Cerebellar cortex (tissue), 1 donor: ENCODE measurements at regions not wholly inside any gene's neighbourhood (a gene's known extent, or its start where the extent isn't known, plus 50 kb on each side); places are given as distances from the start of the nearest gene placed in this dataset.

Experiments used
- DNase-seq: peaks from one replicate; pipeline ENCODE4 v3.0.0-alpha.2; 2015; ENCODE audit warnings: low spot score

DNA sequence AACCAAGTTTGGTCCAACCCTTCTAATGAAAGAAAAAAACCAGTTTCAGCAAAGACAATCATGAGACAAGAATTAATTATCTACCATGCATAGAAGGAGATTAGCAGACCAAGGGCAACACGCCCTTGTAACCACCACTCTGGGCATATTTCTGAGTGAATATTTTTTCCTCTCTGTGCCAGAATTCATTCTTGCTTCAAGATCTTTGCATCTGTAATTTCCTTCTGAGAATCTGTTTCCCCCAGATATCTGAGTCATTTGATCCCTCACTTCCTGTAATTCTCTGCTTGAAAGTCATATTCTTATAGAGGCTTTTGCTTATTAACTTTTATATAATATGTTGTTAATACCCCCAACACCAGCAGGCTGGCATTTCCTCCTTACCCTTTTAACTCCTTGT lies 243.7 kb downstream of the SLC16A7 start:
- DNase-seq = no peak

GRCh38 chr12:59843260-59843843 lies 247.5 kb downstream of the SLC16A7 start:
- no peak for DNase-seq

DNA sequence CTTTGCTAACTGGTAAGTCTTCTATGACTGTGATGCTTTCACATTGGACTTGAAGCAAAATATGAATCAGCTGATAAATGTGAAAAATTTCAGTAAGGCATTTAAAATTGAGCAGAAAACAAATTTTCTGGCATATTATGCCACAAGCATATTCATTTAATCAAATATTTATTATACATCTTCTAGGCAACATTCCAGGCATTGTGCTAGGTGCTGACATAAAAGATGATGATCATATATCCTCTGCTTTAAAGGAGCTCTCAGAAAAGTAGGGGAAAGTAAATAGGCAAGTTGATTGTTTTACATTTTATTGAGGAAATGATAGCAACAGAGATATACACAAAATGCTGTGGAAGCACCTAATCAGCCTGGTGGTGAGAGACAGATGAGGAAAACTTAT lies 248.9 kb downstream of the SLC16A7 start:
- no peak for DNase-seq

GRCh38 chr12:59845293-59845692 lies 249.5 kb downstream of the SLC16A7 start:
- no peak for DNase-seq

DNA sequence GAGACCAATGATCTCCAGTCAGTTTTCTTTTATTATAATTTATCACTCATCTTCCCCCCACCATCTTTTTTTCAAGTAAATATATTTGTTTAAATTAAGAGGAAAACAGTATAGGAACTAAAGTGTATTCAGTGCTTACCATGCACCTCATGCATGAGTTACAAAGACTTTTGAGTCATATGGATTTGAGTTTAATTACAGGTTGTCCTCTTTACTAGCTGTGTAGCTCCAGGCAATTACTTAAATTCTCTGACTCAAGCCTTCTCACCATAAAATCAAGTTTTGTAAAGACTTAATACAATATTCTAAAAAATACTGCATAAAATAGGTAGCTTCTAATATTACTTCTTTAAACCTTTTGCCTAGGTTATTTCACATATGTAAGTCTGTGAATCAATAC lies 251.3 kb downstream of the SLC16A7 start:
- no peak for DNase-seq

- DNase-seq = no peak
Observed at GRCh38 chr12:59850268-59850667, 254.4 kb downstream of the SLC16A7 start.

GRCh38 chr12:59858508-59859170 lies 262.8 kb downstream of the SLC16A7 start:
- no peak for DNase-seq

DNA sequence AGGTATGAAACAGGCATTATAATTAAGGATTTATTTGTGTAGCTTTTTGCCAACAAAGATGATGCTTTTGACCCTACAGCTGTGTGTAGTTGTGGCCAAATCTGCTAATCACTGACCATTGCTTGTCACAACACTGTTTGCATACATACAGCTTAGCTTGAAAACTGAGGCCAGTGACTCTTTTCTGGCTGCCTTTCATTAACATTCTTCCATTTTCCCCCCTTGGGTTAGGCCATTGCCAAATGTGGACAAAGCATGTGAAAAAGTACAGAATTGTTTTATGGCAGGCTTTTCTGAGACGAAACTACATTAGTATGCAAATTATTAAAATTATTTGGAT lies 263.3 kb downstream of the SLC16A7 start:
- DNase-seq = no peak

- no peak for DNase-seq
Observed at GRCh38 chr12:59861635-59862034, 265.8 kb downstream of the SLC16A7 start.

GRCh38 chr12:59867055-59867454 lies 271.2 kb downstream of the SLC16A7 start:
- no peak for DNase-seq

- DNase-seq = no peak
Observed at GRCh38 chr12:59867689-59868088, 271.9 kb downstream of the SLC16A7 start.

GRCh38 chr12:59871779-59872178 lies 275.9 kb downstream of the SLC16A7 start:
- DNase-seq = no peak

DNA sequence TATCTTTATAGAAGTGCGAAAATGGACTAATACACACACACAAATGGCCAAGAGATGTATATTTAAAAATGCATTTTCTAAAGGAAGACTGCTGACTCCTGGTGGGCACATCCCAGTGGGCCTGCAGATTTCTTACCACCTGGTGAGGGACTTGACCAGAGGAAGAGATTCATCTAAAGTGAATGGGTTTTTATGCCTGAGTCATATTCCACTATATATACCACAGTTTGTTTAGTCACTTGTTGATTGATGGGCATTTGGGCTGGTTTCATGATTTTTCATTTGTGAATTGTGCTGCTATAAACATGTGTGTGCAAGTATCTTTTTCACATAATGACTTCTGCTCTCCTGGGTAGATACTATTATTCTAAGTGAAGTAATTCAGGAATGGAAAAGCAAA lies 277.3 kb downstream of the SLC16A7 start:
- DNase-seq = no peak

DNA sequence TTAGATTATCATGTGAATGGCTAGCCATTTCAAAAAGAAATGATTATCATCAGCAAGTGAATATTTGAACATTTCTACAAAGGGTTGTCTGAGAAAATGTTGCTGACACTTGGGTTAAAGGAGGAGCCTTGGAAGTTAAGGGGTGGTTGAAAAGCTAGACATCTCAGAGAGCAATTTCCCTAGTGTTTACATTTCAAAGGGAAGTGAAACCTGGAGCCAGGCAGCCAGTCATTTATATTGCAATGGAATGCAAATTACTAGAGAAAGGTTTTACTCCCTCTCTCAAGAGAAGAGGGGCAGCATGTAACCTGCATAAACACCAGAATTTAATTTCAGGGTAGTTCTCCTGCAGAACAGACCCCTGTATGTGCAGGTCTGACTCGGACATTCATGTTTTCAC lies 279.0 kb downstream of the SLC16A7 start:
- no peak for DNase-seq

- no peak for DNase-seq
Observed at GRCh38 chr12:59886131-59886733, 290.4 kb downstream of the SLC16A7 start.

DNA sequence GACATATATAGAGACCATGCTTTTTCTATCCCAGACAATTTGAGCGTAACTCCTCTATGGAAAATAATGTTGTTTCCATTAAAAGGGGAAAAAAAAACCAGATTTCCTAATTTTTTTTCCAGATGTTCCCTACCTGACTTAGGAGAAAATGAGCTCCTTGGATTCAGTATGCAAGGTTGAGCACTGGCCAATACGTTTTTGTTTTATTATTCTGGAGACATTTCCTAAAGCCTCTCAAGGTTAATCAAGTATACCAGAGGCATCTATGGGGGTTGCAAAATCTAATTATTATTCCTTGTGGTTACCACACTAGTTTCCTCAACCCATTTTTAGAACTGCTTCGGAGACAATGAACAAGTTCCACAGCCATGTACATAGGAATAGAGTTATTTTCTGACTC lies 291.3 kb downstream of the SLC16A7 start:
- no peak for DNase-seq

DNA sequence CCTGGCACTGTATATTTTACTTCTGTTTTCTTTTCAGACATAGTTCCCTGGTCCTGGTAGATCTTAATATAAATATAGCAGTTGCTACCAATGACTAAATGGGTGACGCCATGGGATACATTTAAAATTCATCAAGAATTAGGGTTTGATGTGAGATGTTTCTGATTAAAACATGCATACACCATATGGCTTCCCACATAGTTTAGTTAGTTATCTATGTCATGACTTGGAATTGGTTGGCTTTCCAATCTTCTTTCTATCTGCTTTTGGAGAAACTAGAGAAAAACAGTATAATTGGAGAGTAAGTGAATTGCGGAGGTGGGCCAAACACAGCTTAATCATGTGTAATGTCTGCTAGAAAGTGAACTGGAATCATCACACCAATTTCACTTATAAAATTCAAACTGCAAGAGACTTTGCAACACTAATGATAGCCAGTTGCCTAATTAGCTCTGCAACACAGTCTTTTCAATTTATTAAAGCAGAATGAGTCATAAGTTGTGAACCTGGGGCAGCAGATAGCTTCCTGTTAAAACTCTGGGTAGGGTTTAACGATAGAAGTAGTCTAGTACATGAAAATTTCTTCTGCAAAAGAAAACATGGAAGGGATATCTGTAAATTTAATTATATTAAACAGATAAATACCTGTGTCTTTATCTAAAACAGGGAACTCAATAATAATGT lies 295.2 kb downstream of the SLC16A7 start:
- DNase-seq = no peak

DNA sequence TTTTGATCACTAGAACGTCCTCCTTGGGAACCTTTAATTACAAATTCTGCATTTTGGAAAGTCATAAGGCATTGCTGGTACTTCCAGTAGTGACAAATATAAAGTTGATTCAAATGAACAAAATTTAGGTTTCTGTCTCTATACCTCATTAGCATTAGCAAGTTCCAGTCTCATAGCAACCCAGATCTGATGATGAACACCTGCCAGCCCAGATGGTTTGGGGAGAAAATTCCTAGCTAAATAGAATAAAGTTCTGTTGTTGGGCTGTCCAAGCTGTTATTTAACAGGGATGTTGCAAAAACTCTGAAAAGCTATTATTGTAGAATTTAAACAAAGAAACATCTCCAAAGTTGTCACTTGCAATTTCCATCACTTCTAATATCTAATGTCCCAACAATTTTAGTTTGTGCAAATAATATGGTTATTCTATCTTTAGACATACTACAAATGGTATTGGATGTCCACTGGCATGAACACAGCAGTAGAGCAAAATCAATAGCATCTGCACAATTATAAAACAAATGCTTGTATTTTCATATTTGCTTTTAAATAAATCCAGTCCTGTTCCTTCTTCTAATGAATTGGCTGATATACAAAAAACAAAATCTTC lies 299.4 kb downstream of the SLC16A7 start:
- DNase-seq = peak; percentile 1

GRCh38 chr12:59904874-59905521 lies 309.2 kb downstream of the SLC16A7 start:
- DNase-seq = no peak

DNA sequence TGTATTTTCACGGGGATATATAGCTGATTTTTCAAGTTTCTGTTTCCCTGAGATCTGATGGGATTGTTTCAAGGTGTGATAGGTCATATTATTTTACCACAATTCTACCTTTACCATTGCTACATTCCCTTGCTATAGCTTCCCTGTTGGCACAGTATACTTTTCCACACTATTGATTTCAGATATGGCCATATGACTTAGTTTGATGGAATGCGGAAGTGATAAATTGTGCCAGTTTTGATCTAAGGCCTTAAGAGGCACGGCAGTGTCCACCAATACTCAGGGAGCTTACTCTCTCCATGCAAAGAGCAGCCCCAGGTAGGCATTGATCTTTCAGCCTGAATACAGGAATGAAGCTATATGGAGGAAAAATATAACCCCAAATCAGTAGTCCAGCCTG lies 315.7 kb downstream of the SLC16A7 start:
- no peak for DNase-seq

- DNase-seq = no peak
Observed at GRCh38 chr12:59916988-59917387, 321.2 kb downstream of the SLC16A7 start.

DNA sequence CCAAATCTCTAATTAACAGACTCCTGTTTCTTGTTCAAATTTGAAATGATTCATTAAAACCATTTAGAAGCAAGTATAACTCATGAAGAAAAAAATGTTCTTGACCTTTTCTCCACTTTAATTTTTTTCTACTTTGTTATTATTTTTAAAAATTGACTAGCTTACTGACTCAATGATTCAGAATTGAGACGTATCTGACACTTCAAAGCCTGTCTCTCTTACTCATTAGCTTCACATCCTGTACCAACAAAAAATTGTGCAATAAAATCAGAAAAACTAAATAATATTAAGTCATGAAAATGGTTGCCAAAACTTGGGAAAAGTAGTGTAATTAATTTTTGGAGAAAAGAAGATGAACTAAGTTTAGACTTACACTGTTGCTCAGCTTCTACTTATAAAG lies 331.2 kb downstream of the SLC16A7 start:
- DNase-seq = no peak
